Activated T-cell treated with anti-CD3 and anti-CD28 coated beads, Interleukin-2, amount 50 U/mL, for 1 hour (primary cell): ENCODE measurements at regions not wholly inside any gene's neighbourhood (a gene's known extent, or its start where the extent isn't known, plus 50 kb on each side); places are given as distances from the start of the nearest gene placed in this dataset.

Experiments
- DNase-seq: peaks from one replicate; pipeline ENCODE4 v3.0.0-alpha.2; 2020

DNA sequence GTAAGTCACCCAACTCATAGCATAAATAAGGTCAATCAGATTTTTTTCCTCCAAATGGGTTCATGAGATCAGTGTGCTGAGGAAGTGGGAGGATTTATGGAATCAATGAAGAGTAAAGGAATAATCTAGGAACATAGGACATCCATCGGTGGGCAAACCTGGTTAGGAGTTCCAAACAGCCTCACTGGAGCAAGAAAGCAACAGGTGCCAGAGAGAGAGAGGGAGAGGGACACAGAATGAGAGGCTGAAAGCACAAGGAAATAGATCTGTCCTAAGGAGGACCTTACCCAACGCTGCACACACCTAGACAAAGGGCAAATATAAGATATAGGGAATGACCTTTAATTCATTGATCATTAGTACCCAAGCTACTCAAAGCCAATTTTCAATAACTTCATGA lies 119.5 kb upstream of the ANKRD1 start:
- DNase-seq: no peak

DNA sequence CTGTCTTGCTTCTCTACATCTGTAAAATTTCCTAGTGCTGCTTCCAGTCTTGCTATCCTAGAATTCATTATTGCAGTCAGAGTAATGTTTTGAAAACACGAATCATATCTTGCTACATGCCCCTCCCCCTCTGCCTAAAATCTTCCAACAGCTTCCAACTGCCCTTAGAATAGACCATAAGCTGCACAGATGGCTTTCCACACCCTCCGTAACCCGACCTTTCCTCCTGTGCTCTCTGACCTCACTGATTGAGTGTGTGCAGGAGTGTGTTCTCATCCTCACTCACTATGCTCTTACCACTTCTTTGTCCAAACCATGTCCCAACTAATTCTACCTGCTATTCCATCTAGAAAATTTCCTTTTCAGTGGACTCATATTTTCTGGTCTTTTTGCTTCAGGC lies 121.2 kb upstream of the ANKRD1 start:
- no peak for DNase-seq

DNA sequence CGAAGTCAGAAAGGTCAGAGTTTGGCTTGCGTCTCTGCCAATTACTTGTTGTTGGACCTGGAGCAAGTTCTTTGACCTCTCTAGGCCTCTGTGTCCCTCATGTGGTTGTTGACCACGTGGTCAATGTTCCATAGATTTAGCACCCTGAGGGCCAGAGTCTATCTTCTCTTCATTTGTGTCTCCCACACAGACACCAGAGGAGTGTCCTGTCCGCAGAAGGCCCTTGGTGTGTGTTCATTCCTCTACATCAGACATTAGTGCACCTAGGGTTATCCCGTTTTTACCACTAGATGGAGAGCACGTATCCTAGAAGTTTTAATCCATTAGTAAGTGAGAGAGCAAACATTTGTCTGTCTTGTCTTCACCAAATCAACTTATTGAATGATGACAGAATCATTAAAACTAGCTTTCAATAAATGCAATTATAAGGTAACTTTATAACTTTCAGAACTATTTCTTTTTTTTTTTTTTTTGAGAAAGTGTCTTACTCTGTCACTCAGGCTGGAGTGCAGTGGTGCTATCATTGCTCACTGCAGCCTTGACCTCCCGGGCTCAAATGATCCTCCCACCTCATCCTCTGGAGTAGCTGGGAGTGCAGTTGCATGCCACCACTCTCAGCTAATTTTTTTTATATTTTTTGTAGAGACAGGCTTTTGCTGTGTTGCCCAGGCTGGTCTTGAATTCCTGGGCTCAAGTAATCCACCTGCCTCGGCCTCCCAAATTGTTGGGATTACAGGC lies 122.5 kb upstream of the ANKRD1 start:
- no peak for DNase-seq

DNA sequence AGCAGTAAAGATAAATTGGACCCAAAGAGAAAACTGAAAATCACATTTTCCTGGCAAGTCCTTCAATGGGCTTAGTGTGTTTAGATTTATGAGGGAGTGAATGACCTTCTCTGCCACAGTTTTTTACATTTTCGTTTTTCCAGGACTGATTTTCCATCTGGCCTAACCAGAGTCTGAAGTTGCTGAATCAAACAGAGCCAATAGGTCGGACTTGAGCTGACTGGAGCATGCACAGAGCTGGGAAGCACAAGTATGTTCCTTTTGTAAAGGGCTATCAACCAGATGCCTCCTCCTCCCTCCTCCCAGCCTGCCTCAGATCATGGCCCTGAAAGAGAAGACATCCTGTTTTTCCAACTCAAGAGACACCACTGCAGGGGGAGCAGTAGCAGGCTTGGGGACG lies 126.0 kb upstream of the ANKRD1 start:
- DNase-seq: no peak

DNA sequence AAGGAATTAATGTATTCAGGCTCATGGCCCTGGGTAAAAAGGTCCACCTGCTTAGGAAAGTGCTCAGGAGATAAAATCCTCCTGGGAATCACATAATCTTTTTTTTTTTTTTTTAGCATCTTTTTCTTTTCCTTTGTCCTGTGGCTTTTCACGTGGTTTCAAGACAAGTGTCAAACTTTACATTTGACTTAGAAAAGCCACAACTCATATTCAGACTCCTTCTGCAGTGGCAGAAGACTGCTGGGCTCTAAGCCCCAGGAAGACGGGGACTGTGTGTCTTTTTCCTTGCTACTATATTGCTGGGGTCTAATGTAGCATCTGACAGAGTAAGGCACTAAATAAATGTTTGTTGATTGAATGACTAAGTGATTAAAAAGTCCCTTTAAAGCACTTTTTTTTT lies 127.5 kb upstream of the ANKRD1 start:
- no peak for DNase-seq

DNA sequence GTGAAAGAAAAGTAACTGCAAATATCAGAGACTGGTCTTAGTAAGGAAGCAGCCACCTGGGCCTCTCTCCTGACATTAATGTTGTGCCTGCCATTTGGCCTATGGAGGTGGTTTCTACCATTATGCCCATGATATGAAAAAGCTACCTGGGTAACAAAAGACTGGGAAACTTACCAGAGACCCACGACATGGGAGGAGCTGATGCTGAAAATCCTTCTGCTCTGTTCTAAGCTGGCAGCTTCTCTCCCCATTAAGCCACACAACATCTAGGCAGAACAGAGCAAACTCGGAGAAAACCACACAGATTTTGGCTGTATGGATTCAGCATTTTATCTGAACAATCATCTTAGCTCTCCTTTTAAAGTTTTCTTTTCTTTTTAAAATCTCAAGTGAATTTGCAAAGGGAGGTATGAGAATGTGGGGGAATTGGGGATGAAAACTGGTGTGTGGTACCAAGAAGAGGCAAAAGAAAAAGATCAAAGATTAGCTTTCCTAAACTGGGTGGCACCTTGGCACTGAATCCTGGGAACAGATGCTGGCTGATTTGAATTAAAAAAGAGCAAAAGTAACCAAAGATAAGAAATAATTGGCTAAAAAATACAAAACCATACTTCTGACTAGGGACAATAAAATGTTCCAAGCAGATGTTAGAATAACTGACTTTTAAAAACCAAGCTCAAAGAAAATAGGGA lies 128.6 kb upstream of the ANKRD1 start:
- no peak for DNase-seq

DNA sequence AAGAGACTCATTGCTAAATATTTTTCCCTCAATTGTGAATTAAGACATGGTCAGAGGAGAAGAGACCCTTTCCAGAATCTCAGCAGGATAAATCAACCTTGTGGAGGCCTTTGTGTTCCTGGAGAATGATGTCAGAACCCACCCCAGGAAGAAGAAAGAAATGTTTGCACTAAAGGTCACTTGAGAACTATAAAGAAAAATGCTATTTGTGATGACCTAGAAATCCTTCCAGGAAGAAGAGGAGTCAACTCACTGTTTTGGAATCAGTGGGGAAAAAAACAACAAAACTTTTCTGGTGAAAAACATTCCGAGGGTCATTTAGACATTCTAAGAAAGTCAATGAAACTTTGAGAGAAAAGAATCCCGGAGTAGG lies 129.1 kb upstream of the ANKRD1 start:
- DNase-seq: no peak

DNA sequence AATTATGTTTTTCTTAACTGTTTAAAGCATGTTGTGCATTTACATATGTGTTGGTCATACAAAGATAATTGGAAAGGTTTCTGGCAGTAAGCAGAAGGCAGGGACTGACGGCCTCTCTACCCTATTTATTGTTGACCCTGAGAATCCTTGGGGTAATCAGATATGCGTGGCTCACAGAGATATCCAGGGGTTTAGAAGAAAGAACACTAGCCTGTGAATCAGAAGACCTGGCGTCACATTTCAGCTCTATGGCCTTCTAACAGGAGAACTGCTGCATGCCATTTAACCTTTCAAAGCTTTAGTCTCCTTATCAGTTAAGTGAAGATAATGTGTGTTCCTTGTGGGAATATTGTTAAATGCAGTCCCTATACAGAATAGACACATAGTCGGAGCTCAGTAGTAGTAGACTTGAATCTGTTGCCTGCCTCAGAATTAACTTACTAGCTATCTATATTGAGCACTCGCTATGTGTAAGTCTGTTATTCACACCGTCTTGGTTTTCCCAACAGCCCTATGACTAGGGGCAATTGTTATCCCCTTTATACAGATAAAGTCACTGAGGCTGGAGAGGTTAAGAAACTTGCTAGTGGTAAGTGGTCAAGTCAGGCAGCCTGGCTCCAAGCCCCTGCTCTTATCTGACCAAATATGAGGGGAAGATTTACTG lies 129.6 kb upstream of the ANKRD1 start:
- DNase-seq: no peak

DNA sequence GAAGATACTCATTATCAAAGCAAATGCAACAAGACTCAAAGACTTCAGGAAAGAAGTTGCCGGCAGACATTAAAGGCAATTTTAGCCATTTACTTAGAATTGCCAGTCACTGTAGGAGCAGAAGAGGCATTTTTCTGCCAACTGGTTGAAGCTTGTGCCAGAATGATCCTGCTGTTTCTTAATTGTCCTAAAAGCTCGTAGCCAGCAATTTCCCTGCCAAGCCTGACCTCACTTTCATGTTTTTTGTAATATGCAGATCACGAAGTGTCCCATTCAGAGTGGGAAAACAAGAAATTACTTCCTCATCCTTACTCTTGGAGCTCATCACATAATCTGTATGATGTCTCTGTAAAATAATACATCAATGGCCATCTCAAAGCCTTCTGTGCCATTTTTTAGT lies 130.9 kb upstream of the ANKRD1 start:
- no peak for DNase-seq

DNA sequence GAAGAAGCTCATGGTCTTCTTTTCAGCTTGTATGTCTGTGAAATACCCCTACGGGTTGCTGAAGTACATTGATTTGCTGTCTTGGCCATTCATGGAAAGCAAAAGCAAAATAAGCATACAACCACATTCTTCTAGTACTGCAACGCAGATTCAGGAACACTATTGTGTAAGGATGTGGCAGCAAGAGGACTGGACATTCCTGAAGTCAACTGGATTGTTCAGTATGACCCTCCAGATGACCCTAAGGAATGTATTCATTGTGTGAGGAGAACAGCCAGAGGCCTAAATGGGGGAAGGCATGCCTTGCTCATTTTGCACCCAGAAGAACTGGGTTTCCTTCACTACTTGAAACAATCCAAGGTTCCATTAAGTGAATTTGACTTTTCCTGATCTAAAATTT lies 133.4 kb upstream of the ANKRD1 start:
- DNase-seq: no peak

DNA sequence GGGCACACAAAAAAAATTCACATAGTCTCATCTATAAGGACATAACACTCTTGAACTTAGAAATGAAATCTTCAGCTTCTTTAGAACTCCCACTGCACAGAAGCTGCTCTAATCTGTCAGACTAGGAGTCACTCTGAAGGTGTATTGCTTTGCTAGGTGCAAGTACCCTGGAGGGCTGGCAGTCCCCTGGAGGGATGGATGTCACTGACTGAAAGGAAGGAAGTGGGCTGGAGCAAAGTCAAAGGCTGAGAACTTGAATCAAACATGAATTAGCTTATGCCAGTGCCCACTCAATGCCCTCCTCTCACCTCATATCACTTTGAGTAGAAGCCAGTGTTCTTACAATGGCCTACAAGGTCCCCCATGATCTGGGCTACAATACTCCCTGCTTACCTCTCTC lies 140.3 kb upstream of the ANKRD1 start:
- DNase-seq: no peak

DNA sequence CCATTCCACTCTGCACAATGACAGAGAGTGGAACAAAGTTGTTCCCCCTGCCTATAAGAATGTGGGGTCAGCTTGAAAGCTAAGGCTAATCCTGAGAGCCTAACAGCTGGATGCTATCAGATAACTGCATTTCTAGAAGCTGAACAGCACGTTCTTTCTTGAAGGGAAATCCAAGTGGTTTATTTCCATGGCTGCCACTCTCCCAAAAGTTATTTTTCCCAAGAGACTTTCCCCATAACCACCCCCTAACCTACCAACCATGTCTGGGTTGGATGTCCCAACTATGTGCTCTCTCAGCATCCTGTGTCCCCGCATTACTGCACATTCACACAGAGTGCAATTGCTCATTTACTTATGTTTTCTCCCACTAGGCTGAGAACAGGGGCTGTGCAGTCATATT lies 140.7 kb upstream of the ANKRD1 start:
- no peak for DNase-seq

DNA sequence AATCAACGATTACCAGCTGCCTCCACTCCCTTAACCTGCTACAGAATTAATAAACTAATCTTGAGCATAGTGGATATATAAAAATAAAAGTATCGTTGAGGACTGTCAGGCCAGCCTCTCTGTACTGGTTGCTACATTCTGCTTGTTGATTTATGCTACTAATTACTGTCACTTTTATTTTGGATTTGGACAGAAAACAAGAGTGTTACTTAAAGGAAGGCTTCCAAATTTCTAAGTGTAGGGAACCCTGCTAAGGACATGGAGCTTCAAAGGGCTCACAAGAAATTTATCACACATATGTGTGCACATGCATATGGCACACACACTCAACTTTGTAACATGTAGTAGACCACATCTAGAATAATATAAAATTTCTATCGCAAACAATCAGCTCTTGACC lies 141.2 kb upstream of the ANKRD1 start:
- no peak for DNase-seq

DNA sequence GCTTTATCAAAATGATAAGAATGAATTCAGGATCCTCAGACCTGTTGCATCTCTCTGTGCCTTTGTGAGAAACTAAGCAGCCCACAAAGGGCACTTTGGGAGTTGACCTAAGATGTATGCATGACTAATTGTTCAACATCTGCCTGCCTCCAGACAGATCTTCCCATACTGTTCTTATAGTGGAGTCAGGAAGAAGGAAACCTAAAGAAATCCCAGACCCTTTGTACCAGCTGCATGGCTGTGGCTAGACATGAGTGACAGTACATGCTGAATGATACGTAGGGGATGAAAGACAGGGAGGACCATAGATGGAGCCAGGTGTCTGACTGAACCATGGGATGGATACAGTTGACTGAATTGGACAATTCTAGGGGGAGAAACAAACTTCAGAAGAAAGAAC lies 148.7 kb upstream of the PCGF5 start:
- DNase-seq: no peak

DNA sequence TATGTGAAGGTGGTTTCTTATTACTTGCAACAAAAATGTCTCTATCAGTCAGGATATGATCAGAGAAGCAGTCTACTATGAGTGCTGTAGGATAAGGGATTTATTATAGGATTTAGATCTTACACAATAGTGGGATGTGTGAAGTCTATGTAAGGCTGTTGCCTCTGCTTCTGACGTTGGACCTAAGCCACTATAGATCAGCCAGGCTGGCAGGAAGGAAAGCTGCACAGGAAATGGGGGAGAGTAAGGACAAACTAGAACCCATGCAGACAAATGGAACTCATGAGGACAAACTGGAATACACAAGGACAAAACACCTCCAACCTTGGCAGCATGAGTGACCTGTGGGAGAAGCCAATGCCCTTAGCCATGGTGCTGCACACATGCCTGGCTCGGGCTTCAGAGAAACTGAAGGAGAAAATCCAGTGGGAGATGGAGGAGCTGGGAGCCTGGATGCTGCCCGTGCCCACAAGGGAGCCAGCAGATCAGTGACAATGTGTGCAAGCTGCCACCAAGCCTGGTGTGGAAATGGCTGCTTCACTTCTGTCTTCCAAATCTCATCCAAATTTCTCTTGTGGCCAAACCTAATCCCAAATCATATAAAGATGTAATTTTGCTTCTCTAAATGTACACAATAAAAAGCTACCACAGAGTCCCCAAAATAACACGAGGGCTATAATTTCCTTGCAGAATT lies 147.0 kb upstream of the PCGF5 start:
- no peak for DNase-seq

DNA sequence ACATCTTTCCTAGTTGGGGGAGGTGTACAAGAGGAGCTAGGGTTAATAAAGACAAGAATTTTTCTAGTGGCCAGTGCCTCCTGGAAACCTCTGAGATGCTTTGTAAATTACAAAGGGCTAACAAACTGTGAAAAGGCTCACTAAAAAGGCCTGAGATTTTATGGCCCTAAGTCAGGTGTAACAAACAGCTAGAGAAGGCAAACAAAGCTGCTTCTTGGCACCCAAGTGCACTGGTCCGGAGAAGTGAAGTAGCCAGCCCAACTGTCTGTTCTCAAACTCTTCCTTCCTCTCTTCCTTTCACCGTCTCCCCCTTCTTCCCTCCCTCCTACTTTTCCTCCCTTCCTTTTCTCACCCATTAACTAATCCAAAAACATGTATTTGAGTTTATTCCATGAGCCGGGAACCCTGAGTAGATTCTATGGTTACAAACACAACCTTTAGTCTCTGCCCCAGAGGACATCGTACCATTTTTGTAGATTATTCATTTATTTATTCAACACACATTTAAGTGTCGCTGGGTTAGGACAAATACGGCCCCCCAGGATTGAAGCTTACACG lies 143.4 kb upstream of the PCGF5 start:
- no peak for DNase-seq

DNA sequence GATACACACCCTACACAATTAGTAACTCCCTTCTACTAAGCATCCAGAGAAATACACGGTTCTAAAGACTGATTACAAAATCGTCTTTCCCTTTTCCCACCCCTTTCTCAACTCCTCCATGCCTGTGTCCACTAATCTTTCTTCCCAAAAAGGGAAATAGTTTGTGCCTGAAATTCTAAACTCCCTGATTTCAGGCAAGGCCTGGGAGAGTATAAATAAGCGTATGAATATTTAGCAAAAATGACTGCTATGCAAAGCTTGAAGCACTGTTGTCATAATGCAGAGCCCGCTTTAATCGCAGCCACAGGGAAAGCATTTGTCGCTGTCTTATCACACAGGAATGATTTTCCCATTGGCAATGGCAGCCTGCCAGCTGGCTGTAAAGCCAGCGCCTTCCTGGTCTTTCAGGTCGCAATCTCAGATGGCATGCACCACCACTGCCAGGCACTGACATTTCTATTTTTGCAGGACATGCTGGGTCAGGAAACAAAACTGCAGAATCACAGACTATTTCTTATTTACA lies 142.9 kb upstream of the PCGF5 start:
- DNase-seq: no peak

DNA sequence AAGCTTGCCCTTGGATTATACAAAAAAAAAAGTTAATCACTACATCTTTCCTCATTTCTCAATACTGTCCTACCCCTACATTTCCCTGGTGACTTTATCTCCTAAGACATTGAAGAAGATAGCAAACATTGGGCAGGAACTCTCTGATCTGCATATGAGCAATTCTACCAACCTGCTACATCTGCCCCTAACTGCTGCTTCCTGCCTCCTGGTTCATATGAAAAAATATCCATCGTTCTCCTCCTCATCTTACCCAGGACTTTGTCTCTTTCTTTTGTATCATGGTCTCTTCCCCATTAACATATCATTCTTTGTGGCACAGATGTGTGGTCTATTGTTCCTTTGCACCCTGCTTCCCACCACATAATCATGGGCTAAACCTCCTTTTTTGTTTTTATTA lies 139.7 kb upstream of the PCGF5 start:
- no peak for DNase-seq

DNA sequence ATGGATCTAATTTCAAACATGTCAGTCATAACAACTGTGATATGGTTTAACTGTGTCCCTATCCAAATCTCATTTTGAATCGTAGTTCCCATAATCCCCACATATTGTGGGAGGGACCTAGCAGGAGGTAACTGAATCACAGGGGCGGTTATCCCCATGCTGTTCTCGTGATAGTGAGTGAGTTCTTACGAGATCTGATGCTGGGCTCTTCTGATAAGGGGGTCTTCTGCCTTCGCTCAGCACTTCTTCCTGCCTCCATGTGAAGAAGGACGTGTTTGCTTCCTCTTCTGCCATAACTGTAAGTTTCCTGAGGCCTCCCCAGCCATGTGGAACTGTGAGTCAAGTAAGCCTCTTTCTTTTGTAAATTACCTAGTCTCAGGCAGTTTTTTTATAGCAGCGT lies 138.0 kb upstream of the PCGF5 start:
- no peak for DNase-seq

DNA sequence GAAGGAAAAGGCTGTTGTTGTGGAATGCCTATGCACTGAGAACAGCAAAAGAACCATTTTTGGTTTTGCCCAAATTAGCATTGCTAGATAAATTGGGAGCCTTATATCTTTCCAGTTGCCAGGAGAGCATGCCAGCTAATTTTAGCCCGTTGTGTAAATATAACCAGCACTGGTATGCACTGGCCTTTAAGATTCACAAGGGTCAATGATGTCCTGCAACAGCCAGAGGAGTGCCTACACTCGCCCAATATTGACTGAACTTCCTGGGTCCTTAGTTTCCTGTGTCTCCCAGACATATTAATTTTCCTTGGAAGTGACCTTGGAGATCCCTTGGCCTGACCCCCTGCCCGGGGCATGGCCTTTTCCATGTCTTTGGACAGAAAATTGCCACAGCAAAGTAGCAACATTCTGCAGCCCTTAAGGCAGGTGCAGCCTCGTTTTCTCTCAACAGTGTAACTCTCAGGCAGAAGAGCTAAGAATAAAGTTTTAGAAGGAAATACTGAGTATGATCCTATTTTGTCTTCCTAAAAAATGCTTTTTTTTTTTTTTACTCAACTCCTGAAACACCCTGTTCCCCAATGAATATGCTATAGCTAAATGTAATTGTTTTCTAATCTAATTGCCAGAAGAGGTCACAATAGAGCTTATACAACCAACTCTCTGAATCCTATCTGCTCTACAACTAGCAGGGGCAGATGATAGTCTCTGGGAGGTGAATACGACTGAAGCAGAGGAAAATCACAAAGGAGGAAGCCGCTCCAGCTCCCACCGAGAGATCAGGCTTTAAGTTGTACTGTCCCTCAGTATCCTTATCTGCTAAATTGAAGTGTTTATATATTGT lies 131.9 kb upstream of the PCGF5 start:
- no peak for DNase-seq

DNA sequence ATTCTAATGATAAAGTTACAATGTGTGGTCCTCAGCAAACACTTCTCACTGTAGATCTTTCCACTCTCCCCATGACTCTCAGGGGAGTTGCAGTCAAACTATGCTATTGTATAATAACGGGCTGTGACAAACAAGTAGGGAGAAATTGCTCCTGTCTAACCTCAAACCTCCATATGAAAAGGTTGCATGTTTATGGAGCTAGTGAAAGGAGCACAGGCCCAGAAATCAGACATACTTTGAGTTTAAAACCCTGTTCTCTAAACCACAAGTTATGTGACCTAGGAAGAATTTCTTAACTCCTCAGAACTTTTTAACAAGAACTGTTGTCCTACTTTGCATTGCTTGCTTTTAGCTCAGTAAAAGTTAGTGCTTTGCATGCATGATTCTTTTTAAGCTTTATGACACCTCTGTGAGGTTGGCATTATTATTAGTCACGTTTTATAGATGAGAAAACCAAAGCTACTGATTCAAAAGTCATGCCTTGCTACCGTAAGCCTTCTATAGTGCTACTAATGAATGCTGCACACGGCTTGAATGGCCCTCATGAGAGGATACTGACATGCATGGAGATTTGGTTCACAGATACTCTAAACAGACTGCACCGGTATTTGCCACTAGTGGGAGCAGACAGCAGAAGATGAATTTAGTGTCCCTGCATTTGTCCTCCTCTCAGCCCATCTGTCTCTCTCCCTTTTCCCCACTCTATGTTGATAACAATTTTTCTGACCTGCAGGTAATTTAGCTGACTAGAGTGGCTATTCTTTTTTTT lies 129.5 kb upstream of the PCGF5 start:
- no peak for DNase-seq

DNA sequence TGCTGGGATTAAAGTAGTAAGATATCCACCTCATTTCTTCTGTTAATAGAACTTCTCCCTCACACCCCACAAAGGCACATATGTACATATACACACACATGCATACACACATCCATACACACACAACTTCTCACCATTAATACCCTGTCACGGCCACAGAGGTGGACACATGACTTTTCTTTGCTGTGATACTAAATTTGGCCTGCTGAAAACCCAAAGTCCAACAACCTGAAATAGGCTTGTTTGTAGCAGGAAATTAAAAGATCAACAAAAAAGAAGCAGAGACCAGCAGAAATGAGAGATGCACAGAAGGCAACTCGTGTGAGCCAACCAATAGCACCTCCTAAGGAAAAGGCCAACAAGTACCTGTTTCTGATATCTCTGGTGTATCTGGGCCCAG lies 128.7 kb upstream of the PCGF5 start:
- no peak for DNase-seq
